ENCODE measurements at regions not wholly inside any gene's neighbourhood (a gene's known extent, or its start where the extent isn't known, plus 50 kb on each side); places are given as distances from the start of the nearest gene placed in this dataset.

DNA sequence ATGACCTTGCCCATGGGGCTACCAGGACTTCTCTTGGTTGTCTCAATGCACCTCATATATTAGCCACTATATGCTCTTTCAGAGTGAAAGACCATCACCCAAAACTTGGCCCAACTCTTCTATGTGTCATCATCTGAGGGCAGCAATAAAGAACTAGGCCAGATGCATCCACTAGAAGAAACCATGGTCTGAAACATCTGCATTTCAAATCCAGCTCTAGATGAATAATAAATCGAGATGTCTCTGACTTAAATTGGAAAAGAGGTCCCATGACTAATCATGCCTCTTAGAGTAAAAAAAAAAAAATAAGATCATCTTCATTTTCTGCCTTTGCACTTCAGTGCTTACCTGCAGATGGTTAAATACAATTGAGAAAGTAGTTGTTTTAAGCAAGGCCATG, 397.6 kb upstream of the PITX2 start:
- H2AFZ ChIP-seq (ENCODE audit: low read depth, low read length), result no peak overlapping the region
- H4K20me1 ChIP-seq (ENCODE audit: insufficient read depth), result no peaks in the 10 kb centered on the region
- no peaks in the 10 kb centered on the region for H3F3A ChIP-seq (ENCODE audit: insufficient read depth, low read length, poor library complexity, severe bottlenecking)
- no peak overlapping the region for H3K9ac ChIP-seq (ENCODE audit: low read length)
- H3K27ac ChIP-seq (ENCODE audit: low read length), result no peak overlapping the region
- TF ChIP-seq EZH2 (IDR thresholded peaks at IDR 0.05; ENCODE audit: borderline replicate concordance, insufficient read depth, low read length, poor library complexity, severe bottlenecking) (no peak), SMC3 (conservative IDR thresholded peaks at IDR 0.05; ENCODE audit: poor library complexity) (no peak), RAD21 (conservative IDR thresholded peaks at IDR 0.05) (no peak), CTCF (IDR thresholded peaks at IDR 0.05; ENCODE audit: poor library complexity, severe bottlenecking) (no peak), MXI1 (conservative IDR thresholded peaks at IDR 0.05; ENCODE audit: poor library complexity, severe bottlenecking) (no peak)
- H3K36me3 ChIP-seq (ENCODE audit: insufficient read depth, low read length), result no peaks in the 10 kb centered on the region
- no peaks in the 10 kb centered on the region for H3K9me3 ChIP-seq (ENCODE audit: low read length)
- H3K4me2 ChIP-seq (ENCODE audit: low read length), result no peak overlapping the region
- no peaks in the 10 kb centered on the region for H3K79me2 ChIP-seq (replicated peaks; ENCODE audit: insufficient read depth, low read length)
- no peaks in the 10 kb centered on the region for H3K27me3 ChIP-seq (ENCODE audit: insufficient read depth, low read depth, low read length)
- no peak overlapping the region for H3K4me3 ChIP-seq (ENCODE audit: low read length)
- no peaks in the 10 kb centered on the region for H3K9me2 ChIP-seq (ENCODE audit: insufficient read depth, low read length)

GRCh38 chr4:111020961-111021360, 398.1 kb upstream of the PITX2 start:
- Histone ChIP-seq H3K4me2 (ENCODE audit: low read length) (no peak overlapping the region), H4K20me1 (ENCODE audit: insufficient read depth) (no peaks in the 10 kb centered on the region), H3K27me3 (ENCODE audit: insufficient read depth, low read depth, low read length) (no peaks in the 10 kb centered on the region), H3K36me3 (ENCODE audit: insufficient read depth, low read length) (no peaks in the 10 kb centered on the region), H3K9me2 (ENCODE audit: insufficient read depth, low read length) (no peaks in the 10 kb centered on the region), H3K4me3 (ENCODE audit: low read length) (no peak overlapping the region), H3K9me3 (ENCODE audit: low read length) (no peaks in the 10 kb centered on the region), H2AFZ (ENCODE audit: low read depth, low read length) (no peak overlapping the region), H3F3A (ENCODE audit: insufficient read depth, low read length, poor library complexity, severe bottlenecking) (no peaks in the 10 kb centered on the region), H3K9ac (ENCODE audit: low read length) (no peak overlapping the region), H3K79me2 (replicated peaks; ENCODE audit: insufficient read depth, low read length) (no peaks in the 10 kb centered on the region), H3K27ac (ENCODE audit: low read length) (no peak overlapping the region)
- TF ChIP-seq POLR2AphosphoS5 (IDR thresholded peaks at IDR 0.05), result no peak
- no peak for TF ChIP-seq CTCF (IDR thresholded peaks at IDR 0.05; ENCODE audit: poor library complexity, severe bottlenecking)
- TF ChIP-seq REST (IDR thresholded peaks at IDR 0.05; ENCODE audit: borderline replicate concordance), result no peak
- TF ChIP-seq SMC3 (conservative IDR thresholded peaks at IDR 0.05; ENCODE audit: poor library complexity), result no peak
- TF ChIP-seq TAF1 (IDR thresholded peaks at IDR 0.05; ENCODE audit: low read depth), result no peak
- no peak for TF ChIP-seq EZH2 (IDR thresholded peaks at IDR 0.05; ENCODE audit: borderline replicate concordance, insufficient read depth, low read length, poor library complexity, severe bottlenecking)
- TF ChIP-seq EP300 (conservative IDR thresholded peaks at IDR 0.05; ENCODE audit: poor library complexity, severe bottlenecking), result no peak
